AG09309 (cell line): ENCODE measurements at regions not wholly inside any gene's neighbourhood (a gene's known extent, or its start where the extent isn't known, plus 50 kb on each side); places are given as distances from the start of the nearest gene placed in this dataset.

Experiments used
- DNase-seq: peaks from one replicate; pipeline ENCODE4 v3.0.0-alpha.2; 2010; ENCODE audit warnings: low read depth
- H3K4me3 ChIP-seq: 2 replicates; pipeline ENCODE4 v1.5.1; 2011; ENCODE audit warnings: mild to moderate bottlenecking, low read depth, low read length, moderate library complexity; ENCODE audit not compliant: control insufficient read depth
- TF ChIP-seq, protein P1 (sequence below): IDR thresholded peaks from 2 replicates; pipeline ENCODE4 v1.5.1; 2011; ENCODE audit warnings: mild to moderate bottlenecking, low read depth, low read length, inconsistent platforms; ENCODE audit not compliant: insufficient read depth, control insufficient read depth; ENCODE audit errors: missing control alignments

DNA sequence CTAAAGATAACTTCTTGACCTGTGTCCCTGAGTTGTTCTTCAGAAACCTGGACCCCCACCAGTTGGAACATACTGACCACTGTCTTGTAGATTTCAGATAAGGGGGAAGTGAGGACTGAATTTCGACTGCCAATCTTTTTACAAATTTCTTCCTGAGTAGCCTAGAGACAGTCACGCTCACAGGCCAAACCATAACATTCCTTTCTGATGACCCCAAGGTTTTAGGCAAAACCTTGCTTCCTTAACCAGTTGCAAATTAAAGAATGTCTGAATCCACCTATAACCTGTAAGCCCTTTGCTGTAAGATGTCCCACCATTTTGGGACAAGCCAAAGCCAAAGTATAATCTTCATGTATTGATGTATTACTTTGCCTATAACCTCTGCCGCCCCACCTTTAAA lies 306.9 kb downstream of the LRFN2 start:
- DNase-seq: no peak

GRCh38 chr6:40276141-40276540 lies 311.0 kb downstream of the LRFN2 start:
- TF ChIP-seq, protein P1, sequence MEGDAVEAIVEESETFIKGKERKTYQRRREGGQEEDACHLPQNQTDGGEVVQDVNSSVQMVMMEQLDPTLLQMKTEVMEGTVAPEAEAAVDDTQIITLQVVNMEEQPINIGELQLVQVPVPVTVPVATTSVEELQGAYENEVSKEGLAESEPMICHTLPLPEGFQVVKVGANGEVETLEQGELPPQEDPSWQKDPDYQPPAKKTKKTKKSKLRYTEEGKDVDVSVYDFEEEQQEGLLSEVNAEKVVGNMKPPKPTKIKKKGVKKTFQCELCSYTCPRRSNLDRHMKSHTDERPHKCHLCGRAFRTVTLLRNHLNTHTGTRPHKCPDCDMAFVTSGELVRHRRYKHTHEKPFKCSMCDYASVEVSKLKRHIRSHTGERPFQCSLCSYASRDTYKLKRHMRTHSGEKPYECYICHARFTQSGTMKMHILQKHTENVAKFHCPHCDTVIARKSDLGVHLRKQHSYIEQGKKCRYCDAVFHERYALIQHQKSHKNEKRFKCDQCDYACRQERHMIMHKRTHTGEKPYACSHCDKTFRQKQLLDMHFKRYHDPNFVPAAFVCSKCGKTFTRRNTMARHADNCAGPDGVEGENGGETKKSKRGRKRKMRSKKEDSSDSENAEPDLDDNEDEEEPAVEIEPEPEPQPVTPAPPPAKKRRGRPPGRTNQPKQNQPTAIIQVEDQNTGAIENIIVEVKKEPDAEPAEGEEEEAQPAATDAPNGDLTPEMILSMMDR: no peak
- DNase-seq: no peak

More for the DNA sequence above, 306.9 kb downstream of the LRFN2 start:
- TF ChIP-seq, protein P1: no peak
- no peak overlapping the region for H3K4me3 ChIP-seq

GRCh38 chr6:40274058-40274457 lies 313.1 kb downstream of the LRFN2 start:
- DNase-seq: no peak
- no peak overlapping the region for H3K4me3 ChIP-seq
- TF ChIP-seq, protein P1: no peak

More at GRCh38 chr6:40276141-40276540, 311.0 kb downstream of the LRFN2 start:
- H3K4me3 ChIP-seq: no peak overlapping the region

- no peak for DNase-seq
- TF ChIP-seq, protein P1: no peak
- H3K4me3 ChIP-seq: no peak overlapping the region
Measured at GRCh38 chr6:40268614-40269013, 318.6 kb downstream of the LRFN2 start.

DNA sequence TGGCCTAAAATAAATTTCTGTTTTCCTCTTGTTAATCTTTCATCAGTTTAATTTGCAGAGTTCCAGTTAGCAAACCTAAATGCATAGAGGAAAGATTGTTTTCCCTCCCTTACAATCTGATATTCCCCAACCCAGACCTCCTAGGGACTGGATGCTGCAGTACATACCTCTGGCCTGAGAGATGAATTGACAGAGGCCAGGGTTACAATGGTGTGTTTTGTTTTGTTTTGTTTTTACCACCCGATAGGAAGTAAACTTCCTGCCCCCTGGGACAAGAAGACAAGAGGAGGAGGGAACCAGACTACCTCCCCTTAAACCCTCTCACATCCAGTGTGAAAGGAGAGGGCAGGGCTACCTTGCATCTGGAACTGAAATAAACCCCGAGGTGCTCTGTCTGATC lies 319.0 kb downstream of the LRFN2 start:
- no peak for DNase-seq
- TF ChIP-seq, protein P1: no peak
- H3K4me3 ChIP-seq: no peak overlapping the region

GRCh38 chr6:40265615-40266014 lies 321.5 kb downstream of the LRFN2 start:
- H3K4me3 ChIP-seq: no peak overlapping the region
- TF ChIP-seq, protein P1: no peak
- no peak for DNase-seq

DNA sequence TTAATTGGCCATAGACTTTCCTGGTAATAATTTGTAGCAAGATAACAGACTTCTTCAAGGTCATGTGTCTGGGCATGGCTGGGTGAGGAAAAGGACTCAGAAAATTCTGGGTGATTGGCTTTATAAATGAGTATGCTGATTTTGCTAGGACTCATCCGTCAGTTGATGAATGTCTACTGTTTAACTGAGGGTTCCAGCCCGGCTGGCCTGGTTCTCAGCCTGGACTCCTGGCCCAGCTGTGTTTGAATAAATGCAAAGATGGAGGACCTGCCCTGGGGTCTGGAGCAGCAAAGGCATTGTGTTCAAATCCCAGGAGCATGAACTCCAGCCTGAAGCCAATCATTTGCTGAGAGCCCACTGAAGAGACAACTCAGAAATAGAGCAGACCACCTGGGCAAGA lies 323.2 kb downstream of the LRFN2 start:
- H3K4me3 ChIP-seq: no peak overlapping the region
- DNase-seq: no peak
- TF ChIP-seq, protein P1: no peak
